ENCODE measurements at regions not wholly inside any gene's neighbourhood (a gene's known extent, or its start where the extent isn't known, plus 50 kb on each side); places are given as distances from the start of the nearest gene placed in this dataset.

DNA sequence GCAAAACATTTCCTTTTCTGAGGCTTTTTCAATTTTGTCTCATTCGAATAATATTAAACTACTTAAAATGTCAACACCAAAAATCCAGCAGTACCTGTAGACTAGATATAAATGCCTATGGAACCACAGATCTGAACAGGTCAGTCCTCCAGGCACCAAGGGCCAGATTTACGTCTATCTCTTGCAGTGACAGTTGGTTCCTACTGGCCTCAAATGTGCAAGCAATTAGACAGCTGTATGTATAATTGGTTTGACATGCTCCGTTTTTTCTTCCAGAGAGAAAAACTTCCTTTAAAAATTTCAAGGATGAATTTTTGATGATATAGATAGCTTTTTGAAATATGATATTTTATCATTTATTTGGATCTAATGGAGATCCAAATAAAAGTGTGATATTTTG lies 443.8 kb upstream of the POU3F3 start:
- no peak for DNase-seq (ENCODE audit: insufficient read length, low spot score, missing footprints)
- Histone ChIP-seq H2AFZ (ENCODE audit: low read length) (no peak overlapping the region), H3K79me2 (ENCODE audit: insufficient read depth, low read length) (no peaks in the 10 kb centered on the region), H3K27ac (ENCODE audit: low read depth, low read length) (no peak overlapping the region), H3K27me3 (ENCODE audit: insufficient read depth, low read length) (no peaks in the 10 kb centered on the region), H3K4me2 (ENCODE audit: insufficient read depth, low read length) (no peak overlapping the region), H3K4me1 (ENCODE audit: insufficient read depth, low read length) (no peaks in the 10 kb centered on the region), H3K36me3 (ENCODE audit: insufficient read depth, low read length) (no peaks in the 10 kb centered on the region), H4K20me1 (ENCODE audit: insufficient read depth, low read length) (no peaks in the 10 kb centered on the region), H3K9me3 (ENCODE audit: low read depth, low read length) (no peaks in the 10 kb centered on the region), H3K4me3 (ENCODE audit: insufficient read depth, low read length) (no peak overlapping the region)
- TF ChIP-seq, protein P1, sequence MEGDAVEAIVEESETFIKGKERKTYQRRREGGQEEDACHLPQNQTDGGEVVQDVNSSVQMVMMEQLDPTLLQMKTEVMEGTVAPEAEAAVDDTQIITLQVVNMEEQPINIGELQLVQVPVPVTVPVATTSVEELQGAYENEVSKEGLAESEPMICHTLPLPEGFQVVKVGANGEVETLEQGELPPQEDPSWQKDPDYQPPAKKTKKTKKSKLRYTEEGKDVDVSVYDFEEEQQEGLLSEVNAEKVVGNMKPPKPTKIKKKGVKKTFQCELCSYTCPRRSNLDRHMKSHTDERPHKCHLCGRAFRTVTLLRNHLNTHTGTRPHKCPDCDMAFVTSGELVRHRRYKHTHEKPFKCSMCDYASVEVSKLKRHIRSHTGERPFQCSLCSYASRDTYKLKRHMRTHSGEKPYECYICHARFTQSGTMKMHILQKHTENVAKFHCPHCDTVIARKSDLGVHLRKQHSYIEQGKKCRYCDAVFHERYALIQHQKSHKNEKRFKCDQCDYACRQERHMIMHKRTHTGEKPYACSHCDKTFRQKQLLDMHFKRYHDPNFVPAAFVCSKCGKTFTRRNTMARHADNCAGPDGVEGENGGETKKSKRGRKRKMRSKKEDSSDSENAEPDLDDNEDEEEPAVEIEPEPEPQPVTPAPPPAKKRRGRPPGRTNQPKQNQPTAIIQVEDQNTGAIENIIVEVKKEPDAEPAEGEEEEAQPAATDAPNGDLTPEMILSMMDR (IDR thresholded peaks at IDR 0.05; ENCODE audit: extremely low read depth, low read depth, low read length): no peak

DNA sequence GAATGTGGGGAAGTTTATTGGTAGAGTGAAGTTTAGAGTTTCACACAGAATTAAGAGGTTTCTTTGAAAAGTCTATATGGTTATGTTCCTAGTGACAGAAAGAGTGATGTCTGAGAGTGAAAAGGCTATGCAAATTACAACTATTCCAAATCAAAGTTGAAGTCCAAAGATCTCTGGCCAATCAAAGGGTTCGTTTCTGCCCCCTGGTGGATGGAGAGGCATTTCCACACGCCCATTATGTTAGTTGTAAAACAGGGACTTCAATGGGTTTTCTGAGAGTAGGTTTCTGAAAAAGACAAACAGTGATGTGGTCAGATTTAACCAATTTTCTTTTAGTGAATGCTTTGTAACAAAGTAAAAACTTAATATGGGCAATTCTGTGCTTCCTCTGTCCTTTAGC lies 441.5 kb upstream of the POU3F3 start:
- H3K27me3 ChIP-seq (ENCODE audit: insufficient read depth, low read length): no peaks in the 10 kb centered on the region
- no peaks in the 10 kb centered on the region for H4K20me1 ChIP-seq (ENCODE audit: insufficient read depth, low read length)
- no peaks in the 10 kb centered on the region for H3K4me1 ChIP-seq (ENCODE audit: insufficient read depth, low read length)
- H3K79me2 ChIP-seq (ENCODE audit: insufficient read depth, low read length): no peaks in the 10 kb centered on the region
- H3K36me3 ChIP-seq (ENCODE audit: insufficient read depth, low read length): no peaks in the 10 kb centered on the region
- H3K27ac ChIP-seq (ENCODE audit: low read depth, low read length): no peak overlapping the region
- H3K4me2 ChIP-seq (ENCODE audit: insufficient read depth, low read length): no peak overlapping the region
- no peaks in the 10 kb centered on the region for H3K9me3 ChIP-seq (ENCODE audit: low read depth, low read length)
- no peak overlapping the region for H3K4me3 ChIP-seq (ENCODE audit: insufficient read depth, low read length)
- DNase-seq (ENCODE audit: insufficient read length, low spot score, missing footprints): no peak
- H2AFZ ChIP-seq (ENCODE audit: low read length): no peak overlapping the region
- TF ChIP-seq, protein P1 (IDR thresholded peaks at IDR 0.05; ENCODE audit: extremely low read depth, low read depth, low read length): peak; percentile 30

DNA sequence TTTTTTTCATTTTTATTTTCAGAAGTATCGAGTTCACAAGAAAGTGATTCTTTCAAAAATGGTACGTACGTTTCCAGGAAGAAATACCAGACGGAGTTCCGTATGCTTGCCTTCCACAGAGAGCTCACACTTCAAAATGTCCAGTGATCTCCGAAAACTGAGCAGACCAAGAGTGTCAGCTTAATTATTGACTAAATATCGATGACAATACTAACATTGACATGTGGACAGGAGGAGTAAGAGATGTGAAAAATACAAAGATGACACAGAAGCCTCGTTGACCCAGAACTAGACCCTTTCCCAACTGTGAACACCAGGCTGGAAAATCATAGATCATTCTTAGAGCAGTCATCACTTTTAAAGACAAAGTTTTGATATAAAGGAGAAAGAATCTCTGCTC lies 440.0 kb upstream of the POU3F3 start:
- H4K20me1 ChIP-seq (ENCODE audit: insufficient read depth, low read length): no peaks in the 10 kb centered on the region
- H3K4me3 ChIP-seq (ENCODE audit: insufficient read depth, low read length): no peak overlapping the region
- TF ChIP-seq, protein P1 (IDR thresholded peaks at IDR 0.05; ENCODE audit: extremely low read depth, low read depth, low read length): no peak
- H2AFZ ChIP-seq (ENCODE audit: low read length): no peak overlapping the region
- H3K4me1 ChIP-seq (ENCODE audit: insufficient read depth, low read length): no peaks in the 10 kb centered on the region
- H3K9me3 ChIP-seq (ENCODE audit: low read depth, low read length): no peaks in the 10 kb centered on the region
- no peak overlapping the region for H3K4me2 ChIP-seq (ENCODE audit: insufficient read depth, low read length)
- H3K27me3 ChIP-seq (ENCODE audit: insufficient read depth, low read length): no peaks in the 10 kb centered on the region
- no peak overlapping the region for H3K27ac ChIP-seq (ENCODE audit: low read depth, low read length)
- DNase-seq (ENCODE audit: insufficient read length, low spot score, missing footprints): no peak
- H3K79me2 ChIP-seq (ENCODE audit: insufficient read depth, low read length): no peaks in the 10 kb centered on the region
- H3K36me3 ChIP-seq (ENCODE audit: insufficient read depth, low read length): no peaks in the 10 kb centered on the region

DNA sequence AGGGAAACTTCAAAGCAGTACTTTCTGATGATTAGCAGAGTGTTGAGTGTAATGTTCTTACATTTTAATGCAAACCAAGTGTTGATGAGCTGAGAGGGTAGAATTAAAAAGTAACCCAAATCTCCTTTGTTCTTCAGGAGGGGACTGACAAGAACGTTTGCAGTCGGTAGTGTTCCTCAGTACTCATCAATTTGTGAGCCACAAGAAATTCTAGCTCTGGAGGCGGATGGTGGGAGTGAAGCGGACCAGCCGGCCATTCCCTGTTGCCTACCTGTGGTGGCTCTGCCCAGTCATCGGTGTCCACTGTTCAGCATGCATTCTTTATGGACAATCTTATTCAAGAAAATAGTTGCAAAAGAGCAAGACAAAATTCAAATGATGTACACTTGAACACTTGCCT lies 438.6 kb upstream of the POU3F3 start:
- Histone ChIP-seq H3K79me2 (ENCODE audit: insufficient read depth, low read length) (no peaks in the 10 kb centered on the region), H2AFZ (ENCODE audit: low read length) (no peak overlapping the region), H3K9me3 (ENCODE audit: low read depth, low read length) (no peaks in the 10 kb centered on the region), H3K27me3 (ENCODE audit: insufficient read depth, low read length) (no peaks in the 10 kb centered on the region), H3K36me3 (ENCODE audit: insufficient read depth, low read length) (no peaks in the 10 kb centered on the region), H3K4me1 (ENCODE audit: insufficient read depth, low read length) (no peaks in the 10 kb centered on the region), H3K27ac (ENCODE audit: low read depth, low read length) (no peak overlapping the region), H3K4me3 (ENCODE audit: insufficient read depth, low read length) (no peak overlapping the region), H4K20me1 (ENCODE audit: insufficient read depth, low read length) (no peaks in the 10 kb centered on the region), H3K4me2 (ENCODE audit: insufficient read depth, low read length) (no peak overlapping the region)
- TF ChIP-seq, protein P1 (IDR thresholded peaks at IDR 0.05; ENCODE audit: extremely low read depth, low read depth, low read length): no peak
- DNase-seq (ENCODE audit: insufficient read length, low spot score, missing footprints): no peak
